ENCODE measurements at regions not wholly inside any gene's neighbourhood (a gene's known extent, or its start where the extent isn't known, plus 50 kb on each side); places are given as distances from the start of the nearest gene placed in this dataset.

DNA sequence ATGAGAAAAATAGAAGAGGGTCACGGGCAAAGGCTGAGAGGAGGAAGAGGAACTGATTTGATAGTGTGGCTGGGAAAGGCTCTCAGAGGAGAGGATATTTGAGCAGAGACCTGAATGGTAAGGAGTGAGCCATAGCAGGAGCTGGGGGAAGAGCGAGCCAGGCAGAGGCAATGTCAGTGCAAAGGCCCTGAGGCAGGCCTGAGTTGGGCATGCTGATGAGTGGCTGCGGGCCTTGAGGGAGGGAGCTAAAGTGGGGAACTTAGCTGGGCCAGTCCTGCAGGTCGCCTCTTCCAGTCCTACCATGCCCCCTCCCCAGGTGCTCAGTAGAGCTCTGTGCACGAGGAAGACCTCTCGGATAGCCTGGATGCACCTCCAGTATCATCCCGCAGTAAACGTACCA, 55.4 kb upstream of the FGFR2 start:
- 94% methylated on average over 8 of the region's 8 CpGs for WGBS

DNA sequence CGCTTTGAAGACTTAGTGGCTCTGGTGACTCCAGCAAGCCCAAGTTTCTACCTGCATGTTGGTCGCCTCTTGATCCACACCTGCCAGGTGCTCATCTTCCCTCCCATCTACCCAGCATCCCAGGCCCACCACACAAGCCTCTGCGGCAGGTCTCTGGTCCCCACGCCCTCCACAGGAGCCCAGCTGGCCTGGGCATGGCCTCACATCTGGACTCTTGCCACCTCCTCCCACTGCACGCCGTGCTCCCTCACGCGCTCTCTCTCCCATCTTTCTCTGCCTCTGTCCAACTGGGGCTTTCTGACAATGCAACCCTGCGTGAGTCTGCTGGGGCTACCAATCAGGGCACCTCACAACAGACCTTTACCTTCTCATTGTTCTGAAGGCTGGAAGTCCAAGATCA, 50.2 kb upstream of the FGFR2 start:
- Histone ChIP-seq H3K9ac (ENCODE audit: low read depth in 1 of 2, low read length in 2 of 2) (no peak overlapping the region), H3K27ac (ENCODE audit: low read depth in 1 of 2, low read length in 2 of 2) (no peak overlapping the region), H3K9me3 (ENCODE audit: control insufficient read depth in 4 of 4, low read length in 3 of 4) (no peaks in the 10 kb centered on the region), H3K36me3 (ENCODE audit: control insufficient read depth in 4 of 4, insufficient read depth in 3 of 4, low read depth in 1 of 4, low read length in 3 of 4) (no peaks in the 10 kb centered on the region), H3K4me3 (ENCODE audit: low read depth in 1 of 3, low read length in 3 of 3) (no peak overlapping the region), H3K4me1 (ENCODE audit: control insufficient read depth in 4 of 4, insufficient read depth in 4 of 4, low read length in 3 of 4) (no peaks in the 10 kb centered on the region), H3K27me3 (ENCODE audit: control insufficient read depth in 4 of 4, insufficient read depth in 4 of 4, low read length in 3 of 4) (no peaks in the 10 kb centered on the region)
- no peak for DNase-seq (ENCODE audit: low spot score)
- WGBS, result 82% methylated on average over 9 of the region's 9 CpGs
- TF ChIP-seq FOXA1 (IDR thresholded peaks at IDR 0.05) (no peak), YY1 (IDR thresholded peaks at IDR 0.05) (no peak), NR2F2 (IDR thresholded peaks at IDR 0.05) (no peak), EGR1 (IDR thresholded peaks at IDR 0.05; ENCODE audit: low read depth in 2 of 2) (no peak), FOXA2 (IDR thresholded peaks at IDR 0.05) (no peak), SP1 (IDR thresholded peaks at IDR 0.05) (no peak), JUND (IDR thresholded peaks at IDR 0.05) (no peak)
- TF ChIP-seq, protein P1, sequence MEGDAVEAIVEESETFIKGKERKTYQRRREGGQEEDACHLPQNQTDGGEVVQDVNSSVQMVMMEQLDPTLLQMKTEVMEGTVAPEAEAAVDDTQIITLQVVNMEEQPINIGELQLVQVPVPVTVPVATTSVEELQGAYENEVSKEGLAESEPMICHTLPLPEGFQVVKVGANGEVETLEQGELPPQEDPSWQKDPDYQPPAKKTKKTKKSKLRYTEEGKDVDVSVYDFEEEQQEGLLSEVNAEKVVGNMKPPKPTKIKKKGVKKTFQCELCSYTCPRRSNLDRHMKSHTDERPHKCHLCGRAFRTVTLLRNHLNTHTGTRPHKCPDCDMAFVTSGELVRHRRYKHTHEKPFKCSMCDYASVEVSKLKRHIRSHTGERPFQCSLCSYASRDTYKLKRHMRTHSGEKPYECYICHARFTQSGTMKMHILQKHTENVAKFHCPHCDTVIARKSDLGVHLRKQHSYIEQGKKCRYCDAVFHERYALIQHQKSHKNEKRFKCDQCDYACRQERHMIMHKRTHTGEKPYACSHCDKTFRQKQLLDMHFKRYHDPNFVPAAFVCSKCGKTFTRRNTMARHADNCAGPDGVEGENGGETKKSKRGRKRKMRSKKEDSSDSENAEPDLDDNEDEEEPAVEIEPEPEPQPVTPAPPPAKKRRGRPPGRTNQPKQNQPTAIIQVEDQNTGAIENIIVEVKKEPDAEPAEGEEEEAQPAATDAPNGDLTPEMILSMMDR (IDR thresholded peaks at IDR 0.05; ENCODE audit: low read depth, low read length, missing input control), result no peak
- TF ChIP-seq, protein P2, sequence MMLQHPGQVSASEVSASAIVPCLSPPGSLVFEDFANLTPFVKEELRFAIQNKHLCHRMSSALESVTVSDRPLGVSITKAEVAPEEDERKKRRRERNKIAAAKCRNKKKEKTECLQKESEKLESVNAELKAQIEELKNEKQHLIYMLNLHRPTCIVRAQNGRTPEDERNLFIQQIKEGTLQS (IDR thresholded peaks at IDR 0.05), result no peak
- TF ChIP-seq, protein P3, sequence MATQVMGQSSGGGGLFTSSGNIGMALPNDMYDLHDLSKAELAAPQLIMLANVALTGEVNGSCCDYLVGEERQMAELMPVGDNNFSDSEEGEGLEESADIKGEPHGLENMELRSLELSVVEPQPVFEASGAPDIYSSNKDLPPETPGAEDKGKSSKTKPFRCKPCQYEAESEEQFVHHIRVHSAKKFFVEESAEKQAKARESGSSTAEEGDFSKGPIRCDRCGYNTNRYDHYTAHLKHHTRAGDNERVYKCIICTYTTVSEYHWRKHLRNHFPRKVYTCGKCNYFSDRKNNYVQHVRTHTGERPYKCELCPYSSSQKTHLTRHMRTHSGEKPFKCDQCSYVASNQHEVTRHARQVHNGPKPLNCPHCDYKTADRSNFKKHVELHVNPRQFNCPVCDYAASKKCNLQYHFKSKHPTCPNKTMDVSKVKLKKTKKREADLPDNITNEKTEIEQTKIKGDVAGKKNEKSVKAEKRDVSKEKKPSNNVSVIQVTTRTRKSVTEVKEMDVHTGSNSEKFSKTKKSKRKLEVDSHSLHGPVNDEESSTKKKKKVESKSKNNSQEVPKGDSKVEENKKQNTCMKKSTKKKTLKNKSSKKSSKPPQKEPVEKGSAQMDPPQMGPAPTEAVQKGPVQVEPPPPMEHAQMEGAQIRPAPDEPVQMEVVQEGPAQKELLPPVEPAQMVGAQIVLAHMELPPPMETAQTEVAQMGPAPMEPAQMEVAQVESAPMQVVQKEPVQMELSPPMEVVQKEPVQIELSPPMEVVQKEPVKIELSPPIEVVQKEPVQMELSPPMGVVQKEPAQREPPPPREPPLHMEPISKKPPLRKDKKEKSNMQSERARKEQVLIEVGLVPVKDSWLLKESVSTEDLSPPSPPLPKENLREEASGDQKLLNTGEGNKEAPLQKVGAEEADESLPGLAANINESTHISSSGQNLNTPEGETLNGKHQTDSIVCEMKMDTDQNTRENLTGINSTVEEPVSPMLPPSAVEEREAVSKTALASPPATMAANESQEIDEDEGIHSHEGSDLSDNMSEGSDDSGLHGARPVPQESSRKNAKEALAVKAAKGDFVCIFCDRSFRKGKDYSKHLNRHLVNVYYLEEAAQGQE (IDR thresholded peaks at IDR 0.05), result no peak

More for the DNA sequence above, 55.4 kb upstream of the FGFR2 start:
- Histone ChIP-seq H3K4me1 (ENCODE audit: control insufficient read depth in 4 of 4, insufficient read depth in 4 of 4, low read length in 3 of 4) (no peaks in the 10 kb centered on the region), H3K9ac (ENCODE audit: low read depth in 1 of 2, low read length in 2 of 2) (no peak overlapping the region), H3K27ac (ENCODE audit: low read depth in 1 of 2, low read length in 2 of 2) (no peak overlapping the region), H3K36me3 (ENCODE audit: control insufficient read depth in 4 of 4, insufficient read depth in 3 of 4, low read depth in 1 of 4, low read length in 3 of 4) (no peaks in the 10 kb centered on the region), H3K27me3 (ENCODE audit: control insufficient read depth in 4 of 4, insufficient read depth in 4 of 4, low read length in 3 of 4) (peaks cover 0 to 3% (median 0%) of the 10 kb centered on the region in 4 donors), H3K9me3 (ENCODE audit: control insufficient read depth in 4 of 4, low read length in 3 of 4) (no peaks in the 10 kb centered on the region), H3K4me3 (ENCODE audit: low read depth in 1 of 3, low read length in 3 of 3) (no peak overlapping the region)
- no peak for DNase-seq (ENCODE audit: low spot score)
- TF ChIP-seq RAD21 (IDR thresholded peaks at IDR 0.05) (no peak), TAF1 (conservative IDR thresholded peaks at IDR 0.05) (no peak), GABPA (IDR thresholded peaks at IDR 0.05 in 1 of 2, conservative IDR thresholded peaks at IDR 0.05 in 1 of 2) (no peak), EGR1 (IDR thresholded peaks at IDR 0.05; ENCODE audit: low read depth in 2 of 2) (no peak)
- TF ChIP-seq, protein P4, sequence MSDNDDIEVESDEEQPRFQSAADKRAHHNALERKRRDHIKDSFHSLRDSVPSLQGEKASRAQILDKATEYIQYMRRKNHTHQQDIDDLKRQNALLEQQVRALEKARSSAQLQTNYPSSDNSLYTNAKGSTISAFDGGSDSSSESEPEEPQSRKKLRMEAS (IDR thresholded peaks at IDR 0.05), result no peak
- TF ChIP-seq, protein P3 (IDR thresholded peaks at IDR 0.05), result no peak
- TF ChIP-seq, protein P1 (IDR thresholded peaks at IDR 0.05; ENCODE audit: low read depth, low read length, missing input control), result no peak
- TF ChIP-seq, protein P5, sequence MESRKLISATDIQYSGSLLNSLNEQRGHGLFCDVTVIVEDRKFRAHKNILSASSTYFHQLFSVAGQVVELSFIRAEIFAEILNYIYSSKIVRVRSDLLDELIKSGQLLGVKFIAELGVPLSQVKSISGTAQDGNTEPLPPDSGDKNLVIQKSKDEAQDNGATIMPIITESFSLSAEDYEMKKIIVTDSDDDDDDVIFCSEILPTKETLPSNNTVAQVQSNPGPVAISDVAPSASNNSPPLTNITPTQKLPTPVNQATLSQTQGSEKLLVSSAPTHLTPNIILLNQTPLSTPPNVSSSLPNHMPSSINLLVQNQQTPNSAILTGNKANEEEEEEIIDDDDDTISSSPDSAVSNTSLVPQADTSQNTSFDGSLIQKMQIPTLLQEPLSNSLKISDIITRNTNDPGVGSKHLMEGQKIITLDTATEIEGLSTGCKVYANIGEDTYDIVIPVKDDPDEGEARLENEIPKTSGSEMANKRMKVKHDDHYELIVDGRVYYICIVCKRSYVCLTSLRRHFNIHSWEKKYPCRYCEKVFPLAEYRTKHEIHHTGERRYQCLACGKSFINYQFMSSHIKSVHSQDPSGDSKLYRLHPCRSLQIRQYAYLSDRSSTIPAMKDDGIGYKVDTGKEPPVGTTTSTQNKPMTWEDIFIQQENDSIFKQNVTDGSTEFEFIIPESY (IDR thresholded peaks at IDR 0.05), result no peak
